Choroid plexus epithelial cell (primary cell): ENCODE measurements at regions not wholly inside any gene's neighbourhood (a gene's known extent, or its start where the extent isn't known, plus 50 kb on each side); places are given as distances from the start of the nearest gene placed in this dataset.

Experiments used
- DNase-seq: peaks from one replicate; pipeline ENCODE4 v3.0.0-alpha.2; 2010; ENCODE audit warnings: low read depth
- H3K4me3 ChIP-seq: 2 replicates; pipeline ENCODE4 v1.5.1; 2011; ENCODE audit warnings: low read depth, mild to moderate bottlenecking, control low read depth, low read length, moderate library complexity
- TF ChIP-seq, protein P1 (sequence below): conservative IDR thresholded peaks from 2 replicates; pipeline ENCODE4 v1.5.1; 2011; ENCODE audit warnings: low read depth, mild to moderate bottlenecking, control low read depth, inconsistent platforms, low read length, moderate library complexity

DNA sequence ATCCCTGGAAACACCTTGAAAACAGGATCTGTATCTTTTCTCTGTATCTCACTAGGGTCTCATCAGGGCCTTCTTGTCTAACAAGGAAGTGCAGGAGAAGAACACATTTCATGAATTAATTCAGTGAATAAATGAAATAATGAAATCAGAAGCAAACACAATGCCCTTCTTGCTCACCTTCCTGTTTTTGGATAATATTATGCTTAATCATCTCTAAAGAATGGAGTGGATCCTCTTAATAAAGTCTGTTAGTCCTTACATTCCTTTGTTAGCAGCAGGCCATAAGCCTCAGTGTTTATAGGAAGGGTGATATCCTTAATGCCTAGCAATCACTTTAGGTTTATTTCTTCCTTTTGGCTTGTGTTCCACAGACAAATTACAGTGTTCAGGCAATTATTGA lies 837.1 kb upstream of the SEMA6A start:
- no peak for DNase-seq
- TF ChIP-seq, protein P1, sequence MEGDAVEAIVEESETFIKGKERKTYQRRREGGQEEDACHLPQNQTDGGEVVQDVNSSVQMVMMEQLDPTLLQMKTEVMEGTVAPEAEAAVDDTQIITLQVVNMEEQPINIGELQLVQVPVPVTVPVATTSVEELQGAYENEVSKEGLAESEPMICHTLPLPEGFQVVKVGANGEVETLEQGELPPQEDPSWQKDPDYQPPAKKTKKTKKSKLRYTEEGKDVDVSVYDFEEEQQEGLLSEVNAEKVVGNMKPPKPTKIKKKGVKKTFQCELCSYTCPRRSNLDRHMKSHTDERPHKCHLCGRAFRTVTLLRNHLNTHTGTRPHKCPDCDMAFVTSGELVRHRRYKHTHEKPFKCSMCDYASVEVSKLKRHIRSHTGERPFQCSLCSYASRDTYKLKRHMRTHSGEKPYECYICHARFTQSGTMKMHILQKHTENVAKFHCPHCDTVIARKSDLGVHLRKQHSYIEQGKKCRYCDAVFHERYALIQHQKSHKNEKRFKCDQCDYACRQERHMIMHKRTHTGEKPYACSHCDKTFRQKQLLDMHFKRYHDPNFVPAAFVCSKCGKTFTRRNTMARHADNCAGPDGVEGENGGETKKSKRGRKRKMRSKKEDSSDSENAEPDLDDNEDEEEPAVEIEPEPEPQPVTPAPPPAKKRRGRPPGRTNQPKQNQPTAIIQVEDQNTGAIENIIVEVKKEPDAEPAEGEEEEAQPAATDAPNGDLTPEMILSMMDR: no peak
- no peak overlapping the region for H3K4me3 ChIP-seq

DNA sequence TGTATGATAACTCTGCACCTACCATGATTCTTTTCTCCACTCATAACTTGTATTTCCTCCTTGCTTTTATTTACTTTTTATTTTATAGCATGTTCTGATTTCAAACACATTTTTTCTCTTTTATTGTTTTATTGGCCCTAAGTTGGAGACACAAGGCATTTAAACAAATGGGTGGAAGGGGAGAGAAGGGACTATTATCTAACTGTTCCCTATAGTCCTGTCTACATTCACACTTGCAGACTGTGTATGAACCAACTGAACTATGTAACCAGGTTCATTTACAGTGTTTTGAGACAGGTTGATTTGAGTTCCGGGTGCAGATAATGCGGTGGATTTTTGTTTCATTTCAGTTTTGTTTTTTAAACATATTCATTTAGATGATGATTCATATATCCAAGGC lies 830.6 kb upstream of the SEMA6A start:
- no peak for DNase-seq
- TF ChIP-seq, protein P1: no peak
- H3K4me3 ChIP-seq: no peak overlapping the region

DNA sequence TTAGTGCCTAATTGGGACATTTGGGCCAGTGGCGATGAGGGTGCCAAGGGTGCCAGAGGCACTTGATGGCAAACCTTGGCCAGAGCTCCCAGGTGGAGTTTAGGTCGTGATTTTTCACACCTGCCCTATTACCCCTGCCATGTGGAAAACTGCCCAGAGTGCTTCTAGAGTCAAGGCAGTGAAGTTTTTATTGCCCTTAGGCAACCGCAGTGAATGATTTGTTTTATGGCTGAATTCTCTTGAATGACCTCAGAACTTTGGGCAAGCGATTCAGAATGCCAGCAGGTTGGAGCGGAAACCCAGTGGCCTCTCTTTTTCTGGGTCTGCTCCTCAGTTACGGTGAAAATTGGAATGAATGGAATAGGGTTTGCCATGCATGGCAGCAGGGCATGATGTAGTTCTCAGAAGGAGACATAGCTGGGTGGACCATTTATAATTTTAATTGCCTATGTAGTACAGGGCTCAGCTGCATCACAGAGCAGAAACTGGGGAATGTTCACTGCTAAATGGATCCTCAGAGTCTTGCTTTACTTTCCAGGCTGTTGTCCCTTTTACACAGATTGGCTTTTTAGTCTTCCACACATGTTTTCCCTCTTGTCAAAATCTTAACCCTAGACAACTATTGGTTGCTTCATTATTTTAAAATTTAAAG lies 820.0 kb upstream of the SEMA6A start:
- DNase-seq: no peak
- TF ChIP-seq, protein P1: no peak
- no peak overlapping the region for H3K4me3 ChIP-seq

DNA sequence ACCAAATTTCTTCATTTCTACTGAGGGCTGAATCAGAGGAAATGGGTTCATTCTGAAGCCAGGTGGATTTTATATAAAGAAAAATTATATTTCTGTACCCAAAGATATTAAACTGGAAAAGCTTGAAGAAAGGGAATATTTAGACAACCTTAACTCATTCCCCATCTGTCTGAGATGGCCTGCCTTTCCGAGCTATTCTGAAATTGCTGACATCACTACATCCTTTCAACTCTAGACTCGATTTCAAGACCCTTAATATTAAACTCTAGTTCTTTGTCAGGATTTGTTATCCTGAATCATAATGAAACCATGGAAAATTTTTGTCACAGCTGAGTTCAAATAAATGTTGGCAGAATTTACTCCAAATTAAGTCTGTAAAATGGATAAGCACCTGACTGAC lies 818.5 kb upstream of the SEMA6A start:
- no peak overlapping the region for H3K4me3 ChIP-seq
- DNase-seq: no peak
- TF ChIP-seq, protein P1: no peak

DNA sequence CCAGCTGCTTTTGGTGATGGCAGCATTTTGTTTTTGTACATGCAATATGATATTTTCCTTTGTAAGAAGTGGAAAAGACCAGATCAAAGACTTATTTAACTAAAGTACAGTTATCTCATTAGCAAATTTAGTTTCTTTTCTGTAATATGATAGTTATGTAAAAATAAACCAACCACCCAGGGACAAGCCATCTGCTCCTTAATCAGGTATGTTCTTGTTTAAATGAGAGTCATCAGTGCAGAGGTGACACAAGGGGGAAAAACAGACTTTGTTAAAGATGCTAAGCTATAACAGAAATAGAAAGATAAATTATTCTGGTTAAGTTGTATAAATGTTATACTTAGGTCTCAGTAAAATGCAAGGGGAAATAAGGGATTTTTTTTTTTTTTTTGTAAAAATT lies 805.7 kb upstream of the SEMA6A start:
- no peak for DNase-seq
- H3K4me3 ChIP-seq: no peak overlapping the region
- TF ChIP-seq, protein P1: no peak

DNA sequence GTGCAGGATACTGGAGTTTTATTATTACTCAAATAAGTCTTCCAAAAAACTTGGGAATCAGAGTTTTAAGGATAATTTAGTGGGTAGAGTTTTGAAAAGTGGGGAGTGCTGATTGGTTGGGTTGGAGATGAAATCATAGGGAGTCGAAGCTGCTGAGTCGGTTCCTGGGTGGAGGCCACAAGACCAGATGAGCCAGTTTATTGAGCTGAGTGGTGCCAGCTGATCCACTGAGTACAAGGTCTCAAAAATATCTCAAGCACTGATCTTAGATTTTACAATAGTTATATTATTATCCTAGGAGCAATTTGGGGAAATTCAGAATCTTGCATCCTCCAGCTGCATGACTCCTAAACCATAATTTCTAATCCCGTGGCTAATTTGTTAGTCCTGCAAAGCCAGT lies 804.9 kb upstream of the SEMA6A start:
- no peak overlapping the region for H3K4me3 ChIP-seq
- DNase-seq: no peak
- TF ChIP-seq, protein P1: no peak

DNA sequence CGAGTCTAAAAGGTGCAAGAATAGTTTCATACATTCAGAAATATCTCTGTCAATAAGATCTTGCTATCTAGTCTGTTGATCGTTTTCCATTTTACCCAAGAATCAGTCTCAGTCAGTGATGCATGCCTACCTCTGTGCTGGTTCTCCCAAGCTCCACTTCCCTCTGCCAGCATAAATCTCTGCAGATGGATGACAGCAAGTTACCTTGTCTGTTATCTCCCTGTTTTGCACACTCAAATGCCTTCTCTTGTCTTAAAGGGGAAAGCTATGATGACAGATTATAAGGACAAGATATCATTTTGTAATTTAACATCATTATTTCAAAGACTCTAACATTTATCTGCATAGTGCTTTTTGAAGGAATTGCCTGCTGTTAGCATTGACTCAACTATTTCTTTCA lies 802.1 kb upstream of the SEMA6A start:
- DNase-seq: no peak
- TF ChIP-seq, protein P1: no peak
- no peak overlapping the region for H3K4me3 ChIP-seq
